ENCODE measurements at regions not wholly inside any gene's neighbourhood (a gene's known extent, or its start where the extent isn't known, plus 50 kb on each side); places are given as distances from the start of the nearest gene placed in this dataset.

GRCh38 chr6:141445928-141446628 lies 686.6 kb upstream of the GJE1 start:
- H3K14ac ChIP-seq (ENCODE audit: low read length in 2 of 2), result no peak overlapping the region
- H3K4me3 ChIP-seq (ENCODE audit: insufficient read depth in 1 of 2, low read depth in 1 of 2, low read length in 2 of 2), result no peak overlapping the region
- H4K8ac ChIP-seq (ENCODE audit: low read length), result no peak overlapping the region
- no peak overlapping the region for H2AFZ ChIP-seq (ENCODE audit: low read depth, low read length)
- H2AK5ac ChIP-seq (ENCODE audit: low read length, severe bottlenecking), result no peak overlapping the region
- no peak overlapping the region for H3K4me2 ChIP-seq (ENCODE audit: low read length, poor library complexity, severe bottlenecking)
- H2BK120ac ChIP-seq (ENCODE audit: low read depth, low read length), result no peak overlapping the region
- H3K9me3 ChIP-seq (ENCODE audit: control insufficient read depth, low read length), result no peaks in the 10 kb centered on the region
- WGBS, result 77% methylated on average over 3 of the region's 3 CpGs
- DNase-seq, result no peak
- H3K4me1 ChIP-seq (ENCODE audit: control insufficient read depth, insufficient read depth, low read depth, low read length), result no peaks in the 10 kb centered on the region
- no peak overlapping the region for H3K4ac ChIP-seq (ENCODE audit: low read depth in 1 of 2, low read length in 2 of 2)
- no peak overlapping the region for H3K18ac ChIP-seq (ENCODE audit: low read depth in 1 of 2, low read length in 2 of 2)
- H3K23ac ChIP-seq (ENCODE audit: low read length in 2 of 2), result no peak overlapping the region
- no peak overlapping the region for H3K9ac ChIP-seq (ENCODE audit: low read length)
- no peaks in the 10 kb centered on the region for H3K79me1 ChIP-seq (replicated peaks; ENCODE audit: low read length, poor library complexity, severe bottlenecking)
- no peak overlapping the region for H2BK15ac ChIP-seq (ENCODE audit: low read depth, poor library complexity, severe bottlenecking)
- H3K36me3 ChIP-seq (ENCODE audit: control insufficient read depth in 1 of 2, insufficient read depth in 2 of 2, low read depth in 1 of 2, low read length in 2 of 2), result no peaks in the 10 kb centered on the region
- H2BK12ac ChIP-seq (ENCODE audit: low read length in 2 of 2), result no peak overlapping the region
- no peak overlapping the region for H2BK5ac ChIP-seq (ENCODE audit: low read depth, low read length, poor library complexity, severe bottlenecking)
- no peak overlapping the region for H4K91ac ChIP-seq (ENCODE audit: low read length)
- no peaks in the 10 kb centered on the region for H3K27me3 ChIP-seq (ENCODE audit: control insufficient read depth in 1 of 2, insufficient read depth in 1 of 2, low read length in 2 of 2)
- no peak overlapping the region for H3K27ac ChIP-seq (ENCODE audit: low read length, poor library complexity, severe bottlenecking)

GRCh38 chr6:141443668-141444289 lies 688.9 kb upstream of the GJE1 start:
- H3K4me1 ChIP-seq (ENCODE audit: control insufficient read depth, insufficient read depth, low read depth, low read length), result no peaks in the 10 kb centered on the region
- H2BK5ac ChIP-seq (ENCODE audit: low read depth, low read length, poor library complexity, severe bottlenecking), result no peak overlapping the region
- H2BK120ac ChIP-seq (ENCODE audit: low read depth, low read length), result no peak overlapping the region
- no peaks in the 10 kb centered on the region for H3K9me3 ChIP-seq (ENCODE audit: control insufficient read depth, low read length)
- H2AK5ac ChIP-seq (ENCODE audit: low read length, severe bottlenecking), result no peak overlapping the region
- no peak overlapping the region for H3K27ac ChIP-seq (ENCODE audit: low read length, poor library complexity, severe bottlenecking)
- H3K9ac ChIP-seq (ENCODE audit: low read length), result no peak overlapping the region
- H3K4me3 ChIP-seq (ENCODE audit: insufficient read depth in 1 of 2, low read depth in 1 of 2, low read length in 2 of 2), result no peak overlapping the region
- no peak overlapping the region for H3K18ac ChIP-seq (ENCODE audit: low read depth in 1 of 2, low read length in 2 of 2)
- no peak overlapping the region for H2BK12ac ChIP-seq (ENCODE audit: low read length in 2 of 2)
- H3K36me3 ChIP-seq (ENCODE audit: control insufficient read depth in 1 of 2, insufficient read depth in 2 of 2, low read depth in 1 of 2, low read length in 2 of 2), result no peaks in the 10 kb centered on the region
- H2BK15ac ChIP-seq (ENCODE audit: low read depth, poor library complexity, severe bottlenecking), result no peak overlapping the region
- H3K23ac ChIP-seq (ENCODE audit: low read length in 2 of 2), result no peak overlapping the region
- no peak overlapping the region for H3K14ac ChIP-seq (ENCODE audit: low read length in 2 of 2)
- H2AFZ ChIP-seq (ENCODE audit: low read depth, low read length), result no peak overlapping the region
- no peak overlapping the region for H3K4me2 ChIP-seq (ENCODE audit: low read length, poor library complexity, severe bottlenecking)
- H4K8ac ChIP-seq (ENCODE audit: low read length), result no peak overlapping the region
- no peak overlapping the region for H4K91ac ChIP-seq (ENCODE audit: low read length)
- H3K27me3 ChIP-seq (ENCODE audit: control insufficient read depth in 1 of 2, insufficient read depth in 1 of 2, low read length in 2 of 2), result no peaks in the 10 kb centered on the region
- no peak for DNase-seq
- no peak overlapping the region for H3K4ac ChIP-seq (ENCODE audit: low read depth in 1 of 2, low read length in 2 of 2)
- 89% methylated on average over 1 of the region's 1 CpG for WGBS
- no peaks in the 10 kb centered on the region for H3K79me1 ChIP-seq (replicated peaks; ENCODE audit: low read length, poor library complexity, severe bottlenecking)

DNA sequence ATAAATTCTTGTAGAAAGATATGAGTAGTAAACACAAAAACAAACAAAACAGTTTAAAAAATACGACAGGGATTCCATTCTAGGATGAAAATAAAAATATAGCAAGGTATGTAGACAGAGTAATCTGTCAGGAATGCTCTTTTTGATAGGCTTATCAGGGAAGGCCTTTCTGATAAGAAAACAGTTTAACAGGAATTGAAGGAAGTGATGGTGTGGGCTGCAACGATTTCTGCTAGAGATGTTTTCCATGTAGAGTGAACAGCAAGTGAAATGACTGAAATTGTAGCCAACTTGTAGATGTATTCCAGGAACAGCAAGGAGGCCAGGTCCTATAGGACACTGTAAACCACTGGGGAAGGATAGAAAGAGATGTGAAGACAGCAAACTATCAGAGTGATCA lies 689.7 kb upstream of the GJE1 start:
- Histone ChIP-seq H3K36me3 (ENCODE audit: control insufficient read depth in 1 of 2, insufficient read depth in 2 of 2, low read depth in 1 of 2, low read length in 2 of 2) (no peaks in the 10 kb centered on the region), H3K14ac (ENCODE audit: low read length in 2 of 2) (no peak overlapping the region), H3K18ac (ENCODE audit: low read depth in 1 of 2, low read length in 2 of 2) (no peak overlapping the region), H3K4ac (ENCODE audit: low read depth in 1 of 2, low read length in 2 of 2) (no peak overlapping the region), H3K23ac (ENCODE audit: low read length in 2 of 2) (no peak overlapping the region), H3K27me3 (ENCODE audit: control insufficient read depth in 1 of 2, insufficient read depth in 1 of 2, low read length in 2 of 2) (no peaks in the 10 kb centered on the region), H3K4me3 (ENCODE audit: insufficient read depth in 1 of 2, low read depth in 1 of 2, low read length in 2 of 2) (no peak overlapping the region), H3K27ac (ENCODE audit: low read length, poor library complexity, severe bottlenecking) (no peak overlapping the region), H3K9ac (ENCODE audit: low read length) (no peak overlapping the region), H2AK5ac (ENCODE audit: low read length, severe bottlenecking) (no peak overlapping the region), H4K91ac (ENCODE audit: low read length) (no peak overlapping the region), H2AFZ (ENCODE audit: low read depth, low read length) (peak overlapping the region; percentile 77), H4K8ac (ENCODE audit: low read length) (no peak overlapping the region), H3K4me2 (ENCODE audit: low read length, poor library complexity, severe bottlenecking) (no peak overlapping the region), H2BK5ac (ENCODE audit: low read depth, low read length, poor library complexity, severe bottlenecking) (no peak overlapping the region), H2BK12ac (ENCODE audit: low read length in 2 of 2) (no peak overlapping the region), H2BK15ac (ENCODE audit: low read depth, poor library complexity, severe bottlenecking) (no peak overlapping the region), H3K9me3 (ENCODE audit: control insufficient read depth, low read length) (no peaks in the 10 kb centered on the region), H3K79me1 (replicated peaks; ENCODE audit: low read length, poor library complexity, severe bottlenecking) (no peaks in the 10 kb centered on the region), H2BK120ac (ENCODE audit: low read depth, low read length) (no peak overlapping the region), H3K4me1 (ENCODE audit: control insufficient read depth, insufficient read depth, low read depth, low read length) (no peaks in the 10 kb centered on the region)
- 65% methylated on average over 2 of the region's 2 CpGs for WGBS
- DNase-seq, result no peak

DNA sequence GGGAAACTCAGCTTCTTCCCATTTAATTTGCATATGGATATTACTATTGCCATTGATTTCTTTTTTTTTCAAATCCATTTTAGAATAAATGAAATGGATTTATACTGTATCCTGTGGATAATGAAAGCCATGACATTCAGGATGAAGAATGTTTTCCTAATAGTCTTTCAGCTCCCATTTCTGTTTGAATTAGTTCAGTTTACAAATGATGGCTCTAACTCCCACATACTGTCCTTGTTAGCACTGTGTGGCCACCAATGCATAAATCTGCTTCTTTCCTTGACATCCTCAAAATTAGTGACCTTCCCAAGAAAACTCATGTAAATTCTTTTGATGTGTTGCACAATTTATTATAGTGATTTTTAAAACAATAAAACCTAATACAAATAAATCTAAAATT lies 693.2 kb upstream of the GJE1 start:
- no peak overlapping the region for H3K4me2 ChIP-seq (ENCODE audit: low read length, poor library complexity, severe bottlenecking)
- no peak overlapping the region for H3K4me3 ChIP-seq (ENCODE audit: insufficient read depth in 1 of 2, low read depth in 1 of 2, low read length in 2 of 2)
- H2BK12ac ChIP-seq (ENCODE audit: low read length in 2 of 2), result no peak overlapping the region
- no peak overlapping the region for H4K91ac ChIP-seq (ENCODE audit: low read length)
- no peak overlapping the region for H3K27ac ChIP-seq (ENCODE audit: low read length, poor library complexity, severe bottlenecking)
- no peak for DNase-seq
- H3K79me1 ChIP-seq (replicated peaks; ENCODE audit: low read length, poor library complexity, severe bottlenecking), result no peaks in the 10 kb centered on the region
- no peaks in the 10 kb centered on the region for H3K4me1 ChIP-seq (ENCODE audit: control insufficient read depth, insufficient read depth, low read depth, low read length)
- no peak overlapping the region for H2BK5ac ChIP-seq (ENCODE audit: low read depth, low read length, poor library complexity, severe bottlenecking)
- no peak overlapping the region for H3K14ac ChIP-seq (ENCODE audit: low read length in 2 of 2)
- H3K18ac ChIP-seq (ENCODE audit: low read depth in 1 of 2, low read length in 2 of 2), result no peak overlapping the region
- no peak overlapping the region for H4K8ac ChIP-seq (ENCODE audit: low read length)
- no peak overlapping the region for H3K4ac ChIP-seq (ENCODE audit: low read depth in 1 of 2, low read length in 2 of 2)
- no peak overlapping the region for H2AK5ac ChIP-seq (ENCODE audit: low read length, severe bottlenecking)
- H3K9me3 ChIP-seq (ENCODE audit: control insufficient read depth, low read length), result no peaks in the 10 kb centered on the region
- no peak overlapping the region for H2BK15ac ChIP-seq (ENCODE audit: low read depth, poor library complexity, severe bottlenecking)
- no peaks in the 10 kb centered on the region for H3K27me3 ChIP-seq (ENCODE audit: control insufficient read depth in 1 of 2, insufficient read depth in 1 of 2, low read length in 2 of 2)
- no peak overlapping the region for H2BK120ac ChIP-seq (ENCODE audit: low read depth, low read length)
- no peak overlapping the region for H3K23ac ChIP-seq (ENCODE audit: low read length in 2 of 2)
- no peak overlapping the region for H3K9ac ChIP-seq (ENCODE audit: low read length)
- H2AFZ ChIP-seq (ENCODE audit: low read depth, low read length), result no peak overlapping the region
- H3K36me3 ChIP-seq (ENCODE audit: control insufficient read depth in 1 of 2, insufficient read depth in 2 of 2, low read depth in 1 of 2, low read length in 2 of 2), result no peaks in the 10 kb centered on the region
